MM.1S (cell line): ENCODE measurements at regions not wholly inside any gene's neighbourhood (a gene's known extent, or its start where the extent isn't known, plus 50 kb on each side); places are given as distances from the start of the nearest gene placed in this dataset.

Experiments used
- EZH2 ChIP-seq: fragments of 300-600 bp; sonication (generic); optimal IDR thresholded peaks from 2 replicates; pipeline ENCODE3; 2017; ENCODE audit warnings: low read depth, mild to moderate bottlenecking, antibody characterized with exemption, low read length, mixed read lengths
- EZH2phosphoT487 ChIP-seq: fragments of 300-600 bp; sonication (generic); IDR thresholded peaks from 2 replicates; pipeline ENCODE4 v1.6.1; 2018; ENCODE audit warnings: antibody characterized with exemption, low read length
- TF ChIP-seq, protein P1 (sequence below): fragments of 300-600 bp; sonication (generic); IDR thresholded peaks from 2 replicates; pipeline ENCODE4 v1.5.1; 2016; ENCODE audit warnings: antibody characterized with exemption, low read length, mixed read lengths

DNA sequence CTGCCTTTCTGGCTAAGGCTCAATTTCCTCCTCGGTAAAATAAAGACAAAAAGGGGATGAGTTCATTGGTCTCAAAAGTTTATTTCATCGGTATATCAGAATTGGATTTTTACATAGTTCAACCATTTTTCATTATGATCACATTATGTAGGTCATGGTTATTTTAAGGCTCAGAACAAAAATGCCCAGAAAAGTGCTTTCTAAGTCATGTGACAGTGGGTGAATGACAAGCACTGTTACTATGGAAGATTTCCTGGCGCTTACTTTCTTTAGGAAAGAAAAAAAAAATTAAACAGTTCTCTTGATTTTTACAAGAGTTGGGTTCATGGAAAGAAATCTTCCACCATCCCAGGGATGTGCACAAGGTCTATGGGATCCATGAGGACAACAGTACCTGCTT, 117.9 kb upstream of the CES5A start:
- TF ChIP-seq, protein P1, sequence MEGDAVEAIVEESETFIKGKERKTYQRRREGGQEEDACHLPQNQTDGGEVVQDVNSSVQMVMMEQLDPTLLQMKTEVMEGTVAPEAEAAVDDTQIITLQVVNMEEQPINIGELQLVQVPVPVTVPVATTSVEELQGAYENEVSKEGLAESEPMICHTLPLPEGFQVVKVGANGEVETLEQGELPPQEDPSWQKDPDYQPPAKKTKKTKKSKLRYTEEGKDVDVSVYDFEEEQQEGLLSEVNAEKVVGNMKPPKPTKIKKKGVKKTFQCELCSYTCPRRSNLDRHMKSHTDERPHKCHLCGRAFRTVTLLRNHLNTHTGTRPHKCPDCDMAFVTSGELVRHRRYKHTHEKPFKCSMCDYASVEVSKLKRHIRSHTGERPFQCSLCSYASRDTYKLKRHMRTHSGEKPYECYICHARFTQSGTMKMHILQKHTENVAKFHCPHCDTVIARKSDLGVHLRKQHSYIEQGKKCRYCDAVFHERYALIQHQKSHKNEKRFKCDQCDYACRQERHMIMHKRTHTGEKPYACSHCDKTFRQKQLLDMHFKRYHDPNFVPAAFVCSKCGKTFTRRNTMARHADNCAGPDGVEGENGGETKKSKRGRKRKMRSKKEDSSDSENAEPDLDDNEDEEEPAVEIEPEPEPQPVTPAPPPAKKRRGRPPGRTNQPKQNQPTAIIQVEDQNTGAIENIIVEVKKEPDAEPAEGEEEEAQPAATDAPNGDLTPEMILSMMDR = no peak
- TF ChIP-seq EZH2phosphoT487 (no peak), EZH2 (no peak)
